GM12878 (cell line): ENCODE measurements at regions not wholly inside any gene's neighbourhood (a gene's known extent, or its start where the extent isn't known, plus 50 kb on each side); places are given as distances from the start of the nearest gene placed in this dataset.

ENCODE experiments used
- ATAC-seq: fragments of 200-7000 bp; cut with Tn5 transposase; 3 replicates; pipeline ENCODE4 v1.9.1; 2020; ENCODE audit warnings: mild to moderate bottlenecking, moderate library complexity
- BruUV-seq: library from RNA; stranded (reverse); fragments of 400-500 nt; replicated peaks from 2 replicates; lab custom pipeline; 2021; lab: Mats Ljungman, UMichigan
- CTCF ChIA-PET: fragments of 300-600 bp; sonication (Branson Sonifier 250); formaldehyde crosslinking; extraction: SDS; loops from one replicate; lab custom pipeline; 2021; ENCODE audit warnings: inconsistent platforms; lab: Yijun Ruan, JAX
- POLR2A ChIA-PET: fragments of 350-600 bp; formaldehyde crosslinking; extraction: SDS; loops from one replicate; lab custom pipeline; 2021; ENCODE audit warnings: inconsistent platforms; lab: Charles Lee
- RAD21 ChIA-PET: fragments of 300-600 bp; sonication (Branson Sonifier 250); formaldehyde crosslinking; loops from one replicate; lab custom pipeline; 2023; ENCODE audit warnings: antibody characterized with exemption; ENCODE audit not compliant: unreplicated experiment; lab: Charles Lee
- SMC1A ChIA-PET: fragments of 300-600 bp; sonication (Branson Sonifier 250); formaldehyde crosslinking; loops from one replicate; lab custom pipeline; 2023; ENCODE audit not compliant: unreplicated experiment, uncharacterized antibody; lab: Charles Lee
- DNase-seq: peaks from one replicate; pipeline ENCODE4 v3.0.0-alpha.2; 2011; ENCODE audit warnings: low read depth, low spot score
- FAIRE-seq: peaks from 3 replicates; lab custom pipeline; 2011; peaks lifted over from hg19 to GRCh38; lab: Jason Lieb, UNC
- H2AFZ ChIP-seq: 2 replicates; pipeline ENCODE4 v1.6.0; 2011; ENCODE audit warnings: low read depth, low read length, control low read depth; ENCODE audit not compliant: control insufficient read depth
- H3K27ac ChIP-seq: 2 replicates; pipeline ENCODE4 v1.5.1; 2011; ENCODE audit warnings: control low read depth; ENCODE audit not compliant: control insufficient read depth, insufficient read depth
- H3K27me3 ChIP-seq, 2 experiments: replicated peaks in 1 of 2; 2 replicates each; pipeline versions ENCODE4 v1.6.0 to v1.6.1; 2011; ENCODE audit warnings: low read length in 1 of 2; ENCODE audit not compliant: control insufficient read depth in 2 of 2, insufficient read depth in 2 of 2
- H3K36me3 ChIP-seq, 2 experiments: 2 replicates each; pipeline ENCODE4 v1.5.1; 2011; ENCODE audit warnings: low read length in 1 of 2; ENCODE audit not compliant: control insufficient read depth in 2 of 2, insufficient read depth in 2 of 2
- H3K4me1 ChIP-seq: 2 replicates; pipeline ENCODE4 v1.6.1; 2011; ENCODE audit warnings: mild to moderate bottlenecking, low read length, moderate library complexity, mixed read lengths; ENCODE audit not compliant: control insufficient read depth, insufficient read depth
- H3K4me2 ChIP-seq: 2 replicates; pipeline ENCODE4 v1.6.0; 2011; ENCODE audit warnings: control low read depth; ENCODE audit not compliant: control insufficient read depth, insufficient read depth
- H3K4me3 ChIP-seq: fragments of 200-600 bp; sonication (generic); 2 replicates; pipeline ENCODE4 v1.5.1; 2016
- H3K79me2 ChIP-seq: 2 replicates; pipeline ENCODE4 v1.6.0; 2011; ENCODE audit warnings: low read length; ENCODE audit not compliant: control insufficient read depth, insufficient read depth
- H3K9ac ChIP-seq: 2 replicates; pipeline ENCODE4 v1.8.0; 2011; ENCODE audit warnings: low read length, control low read depth, mixed read lengths; ENCODE audit not compliant: control insufficient read depth, insufficient read depth
- H3K9me3 ChIP-seq: replicated peaks from 3 replicates; pipeline ENCODE4 v1.5.1; 2011; ENCODE audit warnings: mild to moderate bottlenecking, low read length; ENCODE audit not compliant: control insufficient read depth, insufficient read depth
- H4K20me1 ChIP-seq: 2 replicates; pipeline ENCODE4 v1.6.0; 2011; ENCODE audit not compliant: control insufficient read depth, insufficient read depth
- BCL11A ChIP-seq: IDR thresholded peaks from 2 replicates; pipeline ENCODE4 v1.6.1; 2011; ENCODE audit warnings: low read depth, low read length
- CEBPB ChIP-seq, 2 experiments: fragments of 150-350 bp in 1 of 2; IDR thresholded peaks; 2 replicates each; pipeline ENCODE4 v1.6.1; 2012 to 2014; ENCODE audit warnings: low read depth in 2 of 2, low read length in 2 of 2, borderline replicate concordance in 1 of 2, inconsistent platforms in 1 of 2
- CEBPZ ChIP-seq: fragments of 150-350 bp; IDR thresholded peaks from 2 replicates; pipeline ENCODE4 v1.6.1; 2016; ENCODE audit warnings: low read depth, low read length
- CHD1 ChIP-seq: IDR thresholded peaks from 2 replicates; pipeline ENCODE4 v1.6.1; 2012; ENCODE audit warnings: low read depth, low read length, improper control_type of control experiment
- CHD4 ChIP-seq: fragments of 200-600 bp; sonication (generic); IDR thresholded peaks from 2 replicates; pipeline ENCODE4 v1.6.1; 2016; ENCODE audit warnings: mild to moderate bottlenecking
- HDAC2 ChIP-seq: fragments of 200-600 bp; sonication (generic); IDR thresholded peaks from 2 replicates; pipeline ENCODE4 v1.6.1; 2017
- MLLT1 ChIP-seq: fragments of 450-650 bp; IDR thresholded peaks from 2 replicates; pipeline ENCODE4 v1.6.1; 2016; ENCODE audit warnings: mild to moderate bottlenecking
- NR2C1 ChIP-seq: fragments of 450-650 bp; IDR thresholded peaks from 2 replicates; pipeline ENCODE4 v1.6.1; 2017; ENCODE audit warnings: antibody characterized with exemption, mild to moderate bottlenecking, moderate library complexity
- POLR2A ChIP-seq: IDR thresholded peaks from 2 replicates; pipeline ENCODE4 v1.6.1; 2011; ENCODE audit warnings: low read depth, mild to moderate bottlenecking, low read length
- RAD51 ChIP-seq: fragments of 450-650 bp; IDR thresholded peaks from 2 replicates; pipeline ENCODE4 v1.6.1; 2016; ENCODE audit warnings: moderate library complexity, mild to moderate bottlenecking, inconsistent platforms
- RCOR1 ChIP-seq: conservative IDR thresholded peaks from 2 replicates; pipeline ENCODE4 v1.6.1; 2012; ENCODE audit warnings: low read depth, low read length, improper control_type of control experiment
- SPI1 ChIP-seq: IDR thresholded peaks from 2 replicates; pipeline ENCODE4 v1.6.1; 2011; ENCODE audit warnings: low read depth, mild to moderate bottlenecking, low read length, moderate library complexity, borderline replicate concordance; ENCODE audit not compliant: insufficient read depth
- SUZ12 ChIP-seq: fragments of 200-600 bp; sonication (generic); IDR thresholded peaks from one replicate; pipeline ENCODE4 v1.6.1; 2018; ENCODE audit warnings: antibody characterized with exemption, mild to moderate bottlenecking; ENCODE audit not compliant: unreplicated experiment
- TAF1 ChIP-seq: IDR thresholded peaks from 2 replicates; pipeline ENCODE4 v1.6.1; 2011; ENCODE audit warnings: mild to moderate bottlenecking, low read depth, low read length, borderline replicate concordance
- ZNF24 ChIP-seq: fragments of 450-650 bp; IDR thresholded peaks from 2 replicates; pipeline ENCODE4 v1.6.1; 2017; ENCODE audit warnings: antibody characterized with exemption, mild to moderate bottlenecking
- ZNF274 ChIP-seq: IDR thresholded peaks from one replicate; pipeline ENCODE4 v1.8.0; 2011; ENCODE audit not compliant: insufficient read length, insufficient read depth
- ZNF622 ChIP-seq: fragments of 450-650 bp; IDR thresholded peaks from 2 replicates; pipeline ENCODE4 v1.6.1; 2017; ENCODE audit warnings: mild to moderate bottlenecking, inconsistent platforms
- ZSCAN29 ChIP-seq: fragments of 450-650 bp; IDR thresholded peaks from 2 replicates; pipeline ENCODE4 v1.6.1; 2017; ENCODE audit warnings: mild to moderate bottlenecking, moderate library complexity
- WGBS: methylation state at CpG from one replicate; pipeline ENCODE4 v1.1.6; 2016; ENCODE audit warnings: low lambda C conversion rate; ENCODE audit not compliant: insufficient replicate concordance, insufficient coverage; ENCODE audit errors: missing lambda C conversion rate; 5-methylcytosine and 5-hydroxymethylcytosine counted together
- in situ Hi-C: fragments of 300-500 bp; cut with MboI; formaldehyde crosslinking; loops from 9 replicates; pipeline ENCODE4 v1.14.3; 2018; ENCODE audit warnings: mixed read lengths
- intact Hi-C: fragments of 100-400 bp; cut with micrococcal nuclease; formaldehyde crosslinking; loops from one replicate; pipeline ENCODE4 v1.14.2; 2022; ENCODE audit not compliant: unreplicated experiment
- TF ChIP-seq, protein P1 (sequence below): fragments of 450-650 bp; IDR thresholded peaks from 2 replicates; pipeline ENCODE4 v1.6.1; 2018; ENCODE audit warnings: borderline replicate concordance, mild to moderate bottlenecking; ENCODE audit not compliant: partially characterized antibody

GRCh38 chr20:11981366-11981947, 63.8 kb downstream of the BTBD3 start:
- no peaks in the 10 kb centered on the region for H4K20me1 ChIP-seq
- no peak overlapping the region for H3K4me2 ChIP-seq
- no peak overlapping the region for H3K9ac ChIP-seq
- ATAC-seq (no peak), DNase-seq (no peak)
- ChIA-PET SMC1A (interaction anchor here (1.8 to 3.8 kb wide), 2 partner anchors 14 to 17 kb away, joined by 5 to 21 read pairs; no protein-coding TSS in a partner anchor), RAD21 (interaction anchor here (0.6 kb wide), 1 partner anchor 29 kb away, joined by 3 read pairs; no protein-coding TSS in a partner anchor), CTCF (interaction anchor here (1.4 to 2.5 kb wide), 2 partner anchors 31 to 69 kb away, joined by 3 to 8 read pairs; no protein-coding TSS in a partner anchor), POLR2A (no interaction called here)
- no peaks in the 10 kb centered on the region for H3K79me2 ChIP-seq
- H3K4me1 ChIP-seq, result no peaks in the 10 kb centered on the region
- in situ Hi-C loops (no loop called here), intact Hi-C loops (no loop called here)
- no peaks in the 10 kb centered on the region for H3K36me3 ChIP-seq
- no peaks in the 10 kb centered on the region; the same call in 2 of the 3 replicates for H3K9me3 ChIP-seq
- no peak overlapping the region for H2AFZ ChIP-seq
- H3K27me3 ChIP-seq, result no peaks in the 10 kb centered on the region
- no peak overlapping the region for H3K4me3 ChIP-seq
- 41% methylated on average over 4 of the region's 4 CpGs for WGBS
- no peak overlapping the region for H3K27ac ChIP-seq
- no peak for TF ChIP-seq ZNF274
- TF ChIP-seq, protein P1, sequence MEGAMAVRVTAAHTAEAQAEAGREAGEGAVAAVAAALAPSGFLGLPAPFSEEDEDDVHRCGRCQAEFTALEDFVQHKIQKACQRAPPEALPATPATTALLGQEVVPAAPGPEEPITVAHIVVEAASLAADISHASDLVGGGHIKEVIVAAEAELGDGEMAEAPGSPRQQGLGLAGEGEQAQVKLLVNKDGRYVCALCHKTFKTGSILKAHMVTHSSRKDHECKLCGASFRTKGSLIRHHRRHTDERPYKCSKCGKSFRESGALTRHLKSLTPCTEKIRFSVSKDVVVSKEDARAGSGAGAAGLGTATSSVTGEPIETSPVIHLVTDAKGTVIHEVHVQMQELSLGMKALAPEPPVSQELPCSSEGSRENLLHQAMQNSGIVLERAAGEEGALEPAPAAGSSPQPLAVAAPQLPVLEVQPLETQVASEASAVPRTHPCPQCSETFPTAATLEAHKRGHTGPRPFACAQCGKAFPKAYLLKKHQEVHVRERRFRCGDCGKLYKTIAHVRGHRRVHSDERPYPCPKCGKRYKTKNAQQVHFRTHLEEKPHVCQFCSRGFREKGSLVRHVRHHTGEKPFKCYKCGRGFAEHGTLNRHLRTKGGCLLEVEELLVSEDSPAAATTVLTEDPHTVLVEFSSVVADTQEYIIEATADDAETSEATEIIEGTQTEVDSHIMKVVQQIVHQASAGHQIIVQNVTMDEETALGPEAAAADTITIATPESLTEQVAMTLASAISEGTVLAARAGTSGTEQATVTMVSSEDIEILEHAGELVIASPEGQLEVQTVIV, result no peak
- TF ChIP-seq HDAC2, result no peak
- TF ChIP-seq ZNF622, result no peak
- TF ChIP-seq CEBPZ, result no peak
- TF ChIP-seq BCL11A, result no peak
- TF ChIP-seq MLLT1, result no peak
- TF ChIP-seq CEBPB (IDR thresholded peaks at IDR 0.05; ENCODE audit: borderline replicate concordance in 1 of 2, low read depth in 2 of 2, low read length in 2 of 2), result no peak
- no peak for TF ChIP-seq SUZ12
- TF ChIP-seq SPI1, result no peak
- TF ChIP-seq NR2C1, result no peak
- TF ChIP-seq CHD1, result no peak
- TF ChIP-seq CHD4, result no peak
- TF ChIP-seq RAD51, result no peak
- no peak for TF ChIP-seq ZNF24
- TF ChIP-seq POLR2A, result no peak
- TF ChIP-seq ZSCAN29, result no peak
- no peak for TF ChIP-seq TAF1
- TF ChIP-seq RCOR1, result no peak
- TF ChIP-seq, all 136 proteins: peak for 0
- no peak for FAIRE-seq
- BruUV-seq, result no TSS peak
